Right lobe of liver (tissue), 4 donors: ENCODE measurements at regions not wholly inside any gene's neighbourhood (a gene's known extent, or its start where the extent isn't known, plus 50 kb on each side); places are given as distances from the start of the nearest gene placed in this dataset.

Experiments
- POLR2A ChIP-seq: fragments of 450-650 bp; IDR thresholded peaks from one replicate; pipeline ENCODE4 v1.6.1; 2017; ENCODE audit warnings: antibody characterized with exemption, mild to moderate bottlenecking
- TF ChIP-seq, protein P1 (sequence below), 4 donors: fragments of 200-600 bp in 3 of 4; fragments of 450-650 bp in 1 of 4; IDR thresholded peaks; one replicate each; pipeline versions ENCODE4 v1.5.1 to v1.8.0; 2016 to 2022; ENCODE audit warnings: antibody characterized with exemption in 4 of 4, mild to moderate bottlenecking in 2 of 4
- donor health status: DM: no; HTN: no; CAD: no.
- donor health status: DM: no; HTN: no; CAD: no.
- donor health status: DM: no; HTN: yes; CAD: no.

GRCh38 chr1:157193219-157193618, 55.0 kb upstream of the ETV3 start:
- TF ChIP-seq, protein P1, sequence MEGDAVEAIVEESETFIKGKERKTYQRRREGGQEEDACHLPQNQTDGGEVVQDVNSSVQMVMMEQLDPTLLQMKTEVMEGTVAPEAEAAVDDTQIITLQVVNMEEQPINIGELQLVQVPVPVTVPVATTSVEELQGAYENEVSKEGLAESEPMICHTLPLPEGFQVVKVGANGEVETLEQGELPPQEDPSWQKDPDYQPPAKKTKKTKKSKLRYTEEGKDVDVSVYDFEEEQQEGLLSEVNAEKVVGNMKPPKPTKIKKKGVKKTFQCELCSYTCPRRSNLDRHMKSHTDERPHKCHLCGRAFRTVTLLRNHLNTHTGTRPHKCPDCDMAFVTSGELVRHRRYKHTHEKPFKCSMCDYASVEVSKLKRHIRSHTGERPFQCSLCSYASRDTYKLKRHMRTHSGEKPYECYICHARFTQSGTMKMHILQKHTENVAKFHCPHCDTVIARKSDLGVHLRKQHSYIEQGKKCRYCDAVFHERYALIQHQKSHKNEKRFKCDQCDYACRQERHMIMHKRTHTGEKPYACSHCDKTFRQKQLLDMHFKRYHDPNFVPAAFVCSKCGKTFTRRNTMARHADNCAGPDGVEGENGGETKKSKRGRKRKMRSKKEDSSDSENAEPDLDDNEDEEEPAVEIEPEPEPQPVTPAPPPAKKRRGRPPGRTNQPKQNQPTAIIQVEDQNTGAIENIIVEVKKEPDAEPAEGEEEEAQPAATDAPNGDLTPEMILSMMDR (IDR thresholded peaks at IDR 0.05): no peak
- TF ChIP-seq POLR2A: no peak
